GM21529 (cell line): ENCODE measurements at regions not wholly inside any gene's neighbourhood (a gene's known extent, or its start where the extent isn't known, plus 50 kb on each side); places are given as distances from the start of the nearest gene placed in this dataset.

Experiments used
- ATAC-seq: cut with Tn5 transposase; IDR thresholded peaks from one replicate; pipeline ENCODE4 v1.9.1; 2021; ENCODE audit not compliant: unreplicated experiment

- ATAC-seq, result no peak
These were observed 90.0 kb downstream of the FGF18 start for GRCh38 chr5:171509467-171509866.

- no peak for ATAC-seq
These were observed 93.0 kb downstream of the FGF18 start for GRCh38 chr5:171512397-171512796.

GRCh38 chr5:171513591-171513990, 94.1 kb downstream of the FGF18 start:
- no peak for ATAC-seq

- ATAC-seq, result no peak
These were observed 99.5 kb downstream of the FGF18 start for GRCh38 chr5:171518916-171519315.

- ATAC-seq, result no peak
These were observed 101.1 kb downstream of the FGF18 start for GRCh38 chr5:171520300-171521174.

GRCh38 chr5:171521219-171521633, 101.8 kb downstream of the FGF18 start:
- no peak for ATAC-seq

GRCh38 chr5:171521679-171522078, 102.2 kb downstream of the FGF18 start:
- ATAC-seq, result no peak

GRCh38 chr5:171523781-171524180, 104.3 kb downstream of the FGF18 start:
- ATAC-seq, result no peak

- ATAC-seq, result no peak
These were observed 105.0 kb downstream of the FGF18 start for GRCh38 chr5:171524466-171524865.

GRCh38 chr5:171525085-171525484, 105.6 kb downstream of the FGF18 start:
- no peak for ATAC-seq

GRCh38 chr5:171528036-171528435, 108.6 kb downstream of the FGF18 start:
- ATAC-seq, result no peak

GRCh38 chr5:171528865-171529614, 109.6 kb downstream of the FGF18 start:
- no peak for ATAC-seq

GRCh38 chr5:171531638-171532037, 112.2 kb downstream of the FGF18 start:
- ATAC-seq, result no peak

GRCh38 chr5:171533153-171533552, 113.7 kb downstream of the FGF18 start:
- no peak for ATAC-seq

- no peak for ATAC-seq
These were observed 114.8 kb downstream of the FGF18 start for GRCh38 chr5:171534043-171534895.

GRCh38 chr5:171535162-171535561, 115.7 kb downstream of the FGF18 start:
- ATAC-seq, result no peak

- no peak for ATAC-seq
These were observed 117.8 kb downstream of the FGF18 start for GRCh38 chr5:171537070-171537849.

GRCh38 chr5:171537923-171538537, 118.6 kb downstream of the FGF18 start:
- ATAC-seq, result no peak

- no peak for ATAC-seq
These were observed 119.2 kb downstream of the FGF18 start for GRCh38 chr5:171538681-171539080.

- ATAC-seq, result no peak
These were observed 121.4 kb downstream of the FGF18 start for GRCh38 chr5:171540865-171541264.
